Breast epithelium (tissue), 3 donors: ENCODE measurements at regions not wholly inside any gene's neighbourhood (a gene's known extent, or its start where the extent isn't known, plus 50 kb on each side); places are given as distances from the start of the nearest gene placed in this dataset.
"Not testable (repeated sequence)": the region's sequence is repeated elsewhere in the genome, so short reads cannot be mapped to it uniquely, and the experiment has no call there.

Source experiments
- CTCF ChIP-seq, 3 donors: fragments of 450-650 bp; IDR thresholded peaks; one replicate each; pipeline ENCODE4 v1.5.1; 2016 to 2017; ENCODE audit warnings: antibody characterized with exemption in 3 of 3, mild to moderate bottlenecking in 3 of 3, moderate library complexity in 3 of 3
- POLR2A ChIP-seq: fragments of 450-650 bp; IDR thresholded peaks from one replicate; pipeline ENCODE4 v1.6.1; 2016; ENCODE audit warnings: antibody characterized with exemption, mild to moderate bottlenecking, moderate library complexity
- POLR2AphosphoS5 ChIP-seq, 3 donors: sonication (generic); formaldehyde crosslinking; IDR thresholded peaks; one replicate each; pipeline ENCODE4 v1.6.1; 2017; ENCODE audit warnings: antibody characterized with exemption in 3 of 3

DNA sequence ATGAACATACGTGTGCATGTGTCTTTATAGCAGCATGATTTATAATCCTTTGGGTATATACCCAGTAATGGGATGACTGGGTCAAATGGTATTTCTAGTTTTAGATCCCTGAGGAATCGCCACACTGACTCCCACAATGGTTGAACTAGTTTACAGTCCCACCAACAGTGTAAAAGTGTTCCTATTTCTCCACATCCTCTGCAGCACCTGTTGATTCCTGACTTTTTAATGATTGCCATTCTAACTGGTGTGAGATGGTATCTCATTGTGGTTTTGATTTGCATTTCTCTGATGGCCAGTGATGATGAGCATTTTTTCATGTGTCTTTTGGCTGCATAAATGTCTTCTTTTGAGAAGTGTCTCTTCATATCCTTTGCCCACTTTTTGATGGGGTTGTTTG, 493.0 kb upstream of the PIK3R1 start:
- not testable (repeated sequence) for TF ChIP-seq CTCF (IDR thresholded peaks at IDR 0.05); POLR2A; POLR2AphosphoS5 (IDR thresholded peaks at IDR 0.05)
